ENCODE measurements at regions not wholly inside any gene's neighbourhood (a gene's known extent, or its start where the extent isn't known, plus 50 kb on each side); places are given as distances from the start of the nearest gene placed in this dataset.

DNA sequence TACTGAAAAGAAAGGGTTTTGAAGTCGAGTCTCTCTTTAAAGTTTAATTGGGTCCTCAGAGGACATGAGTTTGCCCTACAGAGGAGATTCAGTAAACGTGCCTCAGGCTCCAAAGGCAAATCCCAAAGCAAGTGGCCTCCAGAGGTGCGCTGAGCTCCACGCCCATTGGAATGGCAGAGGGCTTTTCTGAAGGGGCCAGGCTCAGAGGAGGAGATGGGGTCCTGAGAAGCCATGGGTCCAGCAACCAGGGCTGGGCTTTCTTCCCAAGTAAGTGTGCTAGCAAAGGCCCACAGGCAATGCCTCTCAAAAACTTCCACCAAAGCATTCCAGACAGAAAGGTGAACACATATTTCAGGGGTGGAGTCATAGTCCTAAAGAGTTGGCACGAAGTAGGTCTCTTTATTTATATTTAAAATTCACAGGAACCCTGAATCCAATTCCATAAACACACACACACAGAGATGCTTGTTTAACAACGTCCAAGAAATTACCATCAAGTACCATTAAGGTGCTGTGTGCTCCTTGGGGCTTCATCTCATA is 93.0 kb upstream of the SH3BP4 start:
- H3K4me1 ChIP-seq (ENCODE audit: insufficient read depth, low read length) = no peaks in the 10 kb centered on the region; the same call in 1 of the 2 replicates
- Mint-ChIP-seq H3K27ac (peak overlapping the region in 1 of 3 experiments; percentile 34; a peak in 3 of 7 replicates), H3K4me1 (peaks cover 19 to 22% of the 10 kb centered on the region in 2 experiments), H3K27me3 (ENCODE audit: low read depth) (no peaks in the 10 kb centered on the region), H3K4me3 (no peak overlapping the region), H3K36me3 (ENCODE audit: insufficient read depth in 1 of 3, low read depth in 3 of 3) (peaks cover 0 to 8% (median 7%) of the 10 kb centered on the region in 3 experiments; a peak in 4 of 7 replicates), H3K9me3 (peaks cover 3 to 4% of the 10 kb centered on the region in 2 experiments; a peak in 2 of 5 replicates)
- no peak overlapping the region for H2BK20ac ChIP-seq (ENCODE audit: low read depth, low read length, poor library complexity, severe bottlenecking)
- no peak overlapping the region for H3T11ph ChIP-seq (ENCODE audit: low read length)
- H4K8ac ChIP-seq (replicated peaks; ENCODE audit: insufficient read length, low read depth, low read length) = no peak overlapping the region
- no peak overlapping the region for H2BK5ac ChIP-seq (ENCODE audit: insufficient read length, low read length)
- no peaks in the 10 kb centered on the region for H4K20me1 ChIP-seq (ENCODE audit: control insufficient read depth, insufficient read depth, insufficient read length)
- H3K14ac ChIP-seq (ENCODE audit: insufficient read depth, low read length) = no peak overlapping the region
- H3K23me2 ChIP-seq (ENCODE audit: insufficient read length, low read depth, low read length, poor library complexity, severe bottlenecking) = no peaks in the 10 kb centered on the region
- no peak overlapping the region for H3K18ac ChIP-seq (ENCODE audit: insufficient read length, low read depth, low read length)
- H3K23ac ChIP-seq (ENCODE audit: insufficient read length, low read depth, low read length) = no peak overlapping the region
- no peak overlapping the region for H3K4ac ChIP-seq (ENCODE audit: low read depth, low read length)
- no peak overlapping the region for H3K9ac ChIP-seq (ENCODE audit: extremely low read depth, insufficient read length, low read length)
- no peaks in the 10 kb centered on the region for H3K79me1 ChIP-seq (ENCODE audit: insufficient read depth, low read depth, low read length, poor library complexity, severe bottlenecking)
- no peak for DNase-seq
- H3K79me2 ChIP-seq (ENCODE audit: insufficient read depth, low read length) = no peaks in the 10 kb centered on the region
- no peak overlapping the region for H4K5ac ChIP-seq (ENCODE audit: insufficient read length, low read depth, low read length)
- no peak overlapping the region for H3K56ac ChIP-seq (ENCODE audit: insufficient read length, low read depth, low read length)
- no peaks in the 10 kb centered on the region for H3K9me3 ChIP-seq (ENCODE audit: control insufficient read depth, low read depth, low read length)
- H3K4me2 ChIP-seq (ENCODE audit: insufficient read depth, insufficient read length, low read length) = no peak overlapping the region
- H2BK120ac ChIP-seq (ENCODE audit: low read depth, low read length, poor library complexity, severe bottlenecking) = no peak overlapping the region
- no peak overlapping the region for H3K27ac ChIP-seq (ENCODE audit: insufficient read length, low read depth, low read length)
- TF ChIP-seq, protein P1, sequence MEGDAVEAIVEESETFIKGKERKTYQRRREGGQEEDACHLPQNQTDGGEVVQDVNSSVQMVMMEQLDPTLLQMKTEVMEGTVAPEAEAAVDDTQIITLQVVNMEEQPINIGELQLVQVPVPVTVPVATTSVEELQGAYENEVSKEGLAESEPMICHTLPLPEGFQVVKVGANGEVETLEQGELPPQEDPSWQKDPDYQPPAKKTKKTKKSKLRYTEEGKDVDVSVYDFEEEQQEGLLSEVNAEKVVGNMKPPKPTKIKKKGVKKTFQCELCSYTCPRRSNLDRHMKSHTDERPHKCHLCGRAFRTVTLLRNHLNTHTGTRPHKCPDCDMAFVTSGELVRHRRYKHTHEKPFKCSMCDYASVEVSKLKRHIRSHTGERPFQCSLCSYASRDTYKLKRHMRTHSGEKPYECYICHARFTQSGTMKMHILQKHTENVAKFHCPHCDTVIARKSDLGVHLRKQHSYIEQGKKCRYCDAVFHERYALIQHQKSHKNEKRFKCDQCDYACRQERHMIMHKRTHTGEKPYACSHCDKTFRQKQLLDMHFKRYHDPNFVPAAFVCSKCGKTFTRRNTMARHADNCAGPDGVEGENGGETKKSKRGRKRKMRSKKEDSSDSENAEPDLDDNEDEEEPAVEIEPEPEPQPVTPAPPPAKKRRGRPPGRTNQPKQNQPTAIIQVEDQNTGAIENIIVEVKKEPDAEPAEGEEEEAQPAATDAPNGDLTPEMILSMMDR (conservative IDR thresholded peaks at IDR 0.05) = no peak
- no peaks in the 10 kb centered on the region for H3K27me3 ChIP-seq (ENCODE audit: insufficient read depth, low read length)
- H2BK12ac ChIP-seq (ENCODE audit: insufficient read length, low read depth, low read length) = no peak overlapping the region
- H2BK15ac ChIP-seq (ENCODE audit: low read depth, low read length) = no peak overlapping the region
- no CpG with 5 or more reads among the region's 6 CpGs for WGBS (ENCODE audit: extremely low coverage, insufficient read length, low lambda C conversion rate)
- H2AFZ ChIP-seq (ENCODE audit: low read length) = no peak overlapping the region
- no peak overlapping the region for H4K91ac ChIP-seq (ENCODE audit: insufficient read length, low read depth, low read length)
- H2AK5ac ChIP-seq (ENCODE audit: insufficient read length, low read length) = no peak overlapping the region
